ENCODE measurements at regions not wholly inside any gene's neighbourhood (a gene's known extent, or its start where the extent isn't known, plus 50 kb on each side); places are given as distances from the start of the nearest gene placed in this dataset.

DNA sequence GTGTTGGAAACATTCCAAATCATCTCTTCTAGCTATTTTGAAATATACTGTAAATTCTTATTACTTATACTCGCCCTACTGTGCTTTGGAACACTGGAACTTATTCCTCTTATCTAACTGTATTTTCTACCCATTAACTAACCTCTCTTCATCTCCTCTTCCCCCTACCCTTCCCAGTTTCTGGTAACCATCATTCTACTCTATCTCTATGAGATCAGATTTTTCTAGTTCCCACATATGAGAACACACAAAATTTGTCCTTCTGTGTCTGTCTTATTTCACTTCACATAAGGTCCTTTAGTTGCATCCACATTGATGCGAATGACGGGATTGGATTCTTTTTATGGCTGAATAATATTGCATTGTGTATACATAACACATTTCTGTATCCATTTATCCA lies 1003.8 kb upstream of the INTU start:
- in situ Hi-C loops (cut with MboI) (no loop called here), intact Hi-C loops (cut with micrococcal nuclease; ENCODE audit: unreplicated experiment) (loop anchor here (5.0 kb wide), 1 partner anchor 773 kb away; no protein-coding TSS in a partner anchor)
- Histone ChIP-seq H3K36me3 (ENCODE audit: control insufficient read depth in 2 of 2, insufficient read depth in 2 of 2, low read length in 1 of 2) (no peaks in the 10 kb centered on the region), H3K27me3 (replicated peaks in 1 of 2; ENCODE audit: control insufficient read depth in 2 of 2, insufficient read depth in 2 of 2, low read length in 1 of 2) (no peaks in the 10 kb centered on the region), H2AFZ (ENCODE audit: control insufficient read depth, low read depth, low read length) (no peak overlapping the region), H3K4me3 (no peak overlapping the region), H3K4me2 (ENCODE audit: control insufficient read depth, insufficient read depth) (no peak overlapping the region), H3K4me1 (ENCODE audit: control insufficient read depth, insufficient read depth, low read length) (no peaks in the 10 kb centered on the region), H3K27ac (ENCODE audit: control insufficient read depth, insufficient read depth) (no peak overlapping the region), H4K20me1 (ENCODE audit: control insufficient read depth, insufficient read depth) (no peaks in the 10 kb centered on the region), H3K79me2 (ENCODE audit: control insufficient read depth, insufficient read depth, low read length) (no peaks in the 10 kb centered on the region), H3K9me3 (replicated peaks; ENCODE audit: control insufficient read depth, insufficient read depth, low read length) (no peaks in the 10 kb centered on the region), H3K9ac (ENCODE audit: control insufficient read depth, insufficient read depth, low read length) (no peak overlapping the region)
- BruUV-seq (replicated peaks), result no TSS peak
- CTCF ChIA-PET, result interaction anchor here (1.2 kb wide), 1 partner anchor 56 kb away, joined by 3 read pairs; no protein-coding TSS in a partner anchor
- POLR2A ChIA-PET, result no interaction called here
- DNase-seq (ENCODE audit: low read depth, low spot score) (no peak), ATAC-seq (no peak), FAIRE-seq (no peak)
- no peak for TF ChIP-seq RAD21 (IDR thresholded peaks at IDR 0.05; ENCODE audit: insufficient read depth, low read depth, low read length)
- TF ChIP-seq ZNF384 (IDR thresholded peaks at IDR 0.05; ENCODE audit: borderline replicate concordance, low read depth, low read length), result no peak
- TF ChIP-seq SRF (IDR thresholded peaks at IDR 0.05; ENCODE audit: low read depth in 2 of 2, low read length in 2 of 2), result no peak
- TF ChIP-seq MEF2B (IDR thresholded peaks at IDR 0.05; ENCODE audit: partially characterized antibody, poor library complexity, severe bottlenecking), result no peak
- no peak for TF ChIP-seq POU2F2 (IDR thresholded peaks at IDR 0.05; ENCODE audit: borderline replicate concordance, low read depth, low read length)
- no peak for TF ChIP-seq HDAC6 (IDR thresholded peaks at IDR 0.05; ENCODE audit: unreplicated experiment)
- TF ChIP-seq, protein P1, sequence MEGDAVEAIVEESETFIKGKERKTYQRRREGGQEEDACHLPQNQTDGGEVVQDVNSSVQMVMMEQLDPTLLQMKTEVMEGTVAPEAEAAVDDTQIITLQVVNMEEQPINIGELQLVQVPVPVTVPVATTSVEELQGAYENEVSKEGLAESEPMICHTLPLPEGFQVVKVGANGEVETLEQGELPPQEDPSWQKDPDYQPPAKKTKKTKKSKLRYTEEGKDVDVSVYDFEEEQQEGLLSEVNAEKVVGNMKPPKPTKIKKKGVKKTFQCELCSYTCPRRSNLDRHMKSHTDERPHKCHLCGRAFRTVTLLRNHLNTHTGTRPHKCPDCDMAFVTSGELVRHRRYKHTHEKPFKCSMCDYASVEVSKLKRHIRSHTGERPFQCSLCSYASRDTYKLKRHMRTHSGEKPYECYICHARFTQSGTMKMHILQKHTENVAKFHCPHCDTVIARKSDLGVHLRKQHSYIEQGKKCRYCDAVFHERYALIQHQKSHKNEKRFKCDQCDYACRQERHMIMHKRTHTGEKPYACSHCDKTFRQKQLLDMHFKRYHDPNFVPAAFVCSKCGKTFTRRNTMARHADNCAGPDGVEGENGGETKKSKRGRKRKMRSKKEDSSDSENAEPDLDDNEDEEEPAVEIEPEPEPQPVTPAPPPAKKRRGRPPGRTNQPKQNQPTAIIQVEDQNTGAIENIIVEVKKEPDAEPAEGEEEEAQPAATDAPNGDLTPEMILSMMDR (IDR thresholded peaks at IDR 0.05 in 2 of 3, conservative IDR thresholded peaks at IDR 0.05 in 1 of 3; ENCODE audit: control insufficient read depth in 2 of 3, extremely low read depth in 1 of 3, insufficient read depth in 1 of 3, low read depth in 3 of 3, low read length in 3 of 3), result no peak
- TF ChIP-seq BACH1 (IDR thresholded peaks at IDR 0.05; ENCODE audit: borderline replicate concordance), result no peak
- TF ChIP-seq, protein P2, sequence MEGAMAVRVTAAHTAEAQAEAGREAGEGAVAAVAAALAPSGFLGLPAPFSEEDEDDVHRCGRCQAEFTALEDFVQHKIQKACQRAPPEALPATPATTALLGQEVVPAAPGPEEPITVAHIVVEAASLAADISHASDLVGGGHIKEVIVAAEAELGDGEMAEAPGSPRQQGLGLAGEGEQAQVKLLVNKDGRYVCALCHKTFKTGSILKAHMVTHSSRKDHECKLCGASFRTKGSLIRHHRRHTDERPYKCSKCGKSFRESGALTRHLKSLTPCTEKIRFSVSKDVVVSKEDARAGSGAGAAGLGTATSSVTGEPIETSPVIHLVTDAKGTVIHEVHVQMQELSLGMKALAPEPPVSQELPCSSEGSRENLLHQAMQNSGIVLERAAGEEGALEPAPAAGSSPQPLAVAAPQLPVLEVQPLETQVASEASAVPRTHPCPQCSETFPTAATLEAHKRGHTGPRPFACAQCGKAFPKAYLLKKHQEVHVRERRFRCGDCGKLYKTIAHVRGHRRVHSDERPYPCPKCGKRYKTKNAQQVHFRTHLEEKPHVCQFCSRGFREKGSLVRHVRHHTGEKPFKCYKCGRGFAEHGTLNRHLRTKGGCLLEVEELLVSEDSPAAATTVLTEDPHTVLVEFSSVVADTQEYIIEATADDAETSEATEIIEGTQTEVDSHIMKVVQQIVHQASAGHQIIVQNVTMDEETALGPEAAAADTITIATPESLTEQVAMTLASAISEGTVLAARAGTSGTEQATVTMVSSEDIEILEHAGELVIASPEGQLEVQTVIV (IDR thresholded peaks at IDR 0.05; ENCODE audit: borderline replicate concordance, partially characterized antibody), result no peak
- 0% methylated on average over 3 of the region's 3 CpGs for WGBS (ENCODE audit: insufficient coverage, insufficient replicate concordance, low lambda C conversion rate, missing lambda C conversion rate)
- SMC1A ChIA-PET (ENCODE audit: uncharacterized antibody, unreplicated experiment), result no interaction called here
- RAD21 ChIA-PET (ENCODE audit: unreplicated experiment), result no interaction called here
